ENCODE measurements at regions not wholly inside any gene's neighbourhood (a gene's known extent, or its start where the extent isn't known, plus 50 kb on each side); places are given as distances from the start of the nearest gene placed in this dataset.

DNA sequence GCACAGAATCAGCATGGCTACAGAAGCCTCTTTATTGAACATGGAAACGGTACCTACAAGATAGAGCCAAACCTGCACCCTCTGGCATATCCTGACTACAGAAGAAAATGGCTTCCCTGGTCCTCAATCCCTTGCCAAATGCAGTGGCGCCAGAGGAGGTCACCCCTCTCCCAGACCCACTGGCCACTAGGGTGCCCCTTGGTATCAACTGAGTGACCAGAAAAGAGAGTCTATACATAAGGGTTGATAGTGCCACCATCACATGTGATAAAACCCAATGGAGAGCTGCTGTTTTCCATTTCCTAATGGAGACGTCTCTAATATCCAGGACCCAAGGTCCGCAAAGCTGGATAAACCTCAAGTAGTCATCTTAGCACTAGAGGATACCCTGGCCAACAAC is 52.7 kb upstream of the ALK start:
- TF ChIP-seq, protein P1, sequence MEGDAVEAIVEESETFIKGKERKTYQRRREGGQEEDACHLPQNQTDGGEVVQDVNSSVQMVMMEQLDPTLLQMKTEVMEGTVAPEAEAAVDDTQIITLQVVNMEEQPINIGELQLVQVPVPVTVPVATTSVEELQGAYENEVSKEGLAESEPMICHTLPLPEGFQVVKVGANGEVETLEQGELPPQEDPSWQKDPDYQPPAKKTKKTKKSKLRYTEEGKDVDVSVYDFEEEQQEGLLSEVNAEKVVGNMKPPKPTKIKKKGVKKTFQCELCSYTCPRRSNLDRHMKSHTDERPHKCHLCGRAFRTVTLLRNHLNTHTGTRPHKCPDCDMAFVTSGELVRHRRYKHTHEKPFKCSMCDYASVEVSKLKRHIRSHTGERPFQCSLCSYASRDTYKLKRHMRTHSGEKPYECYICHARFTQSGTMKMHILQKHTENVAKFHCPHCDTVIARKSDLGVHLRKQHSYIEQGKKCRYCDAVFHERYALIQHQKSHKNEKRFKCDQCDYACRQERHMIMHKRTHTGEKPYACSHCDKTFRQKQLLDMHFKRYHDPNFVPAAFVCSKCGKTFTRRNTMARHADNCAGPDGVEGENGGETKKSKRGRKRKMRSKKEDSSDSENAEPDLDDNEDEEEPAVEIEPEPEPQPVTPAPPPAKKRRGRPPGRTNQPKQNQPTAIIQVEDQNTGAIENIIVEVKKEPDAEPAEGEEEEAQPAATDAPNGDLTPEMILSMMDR (IDR thresholded peaks at IDR 0.05), result no peak
- TF ChIP-seq EZH2 (IDR thresholded peaks at IDR 0.05), result no peak

Measured in neural progenitor cell (in vitro differentiated cells).